Aorta (tissue), 5 donors: ENCODE measurements at regions not wholly inside any gene's neighbourhood (a gene's known extent, or its start where the extent isn't known, plus 50 kb on each side); places are given as distances from the start of the nearest gene placed in this dataset.

Source experiments
- ATAC-seq: fragments of 200-7000 bp; cut with Tn5 transposase; one replicate; pipeline ENCODE4 v1.9.1; 2022; ENCODE audit warnings: moderate library complexity; ENCODE audit not compliant: low FRiP score
- DNase-seq, 2 donors: peaks; one replicate each; pipeline ENCODE4 v3.0.0-alpha.2; 2020
- H3K27ac ChIP-seq, 2 donors: one replicate each; pipeline ENCODE4 v1.5.1; 2013; ENCODE audit warnings: low read length in 2 of 2, mild to moderate bottlenecking in 2 of 2, moderate library complexity in 2 of 2, control low read depth in 1 of 2, inconsistent platforms in 1 of 2, low read depth in 1 of 2
- H3K27me3 ChIP-seq, 2 donors: one replicate each; pipeline ENCODE4 v1.6.1; 2013; ENCODE audit warnings: control low read depth in 1 of 2, low read length in 1 of 2, mild to moderate bottlenecking in 1 of 2, moderate library complexity in 1 of 2; ENCODE audit not compliant: insufficient read depth in 2 of 2, control insufficient read depth in 1 of 2
- H3K36me3 ChIP-seq, 2 donors: one replicate each; pipeline ENCODE4 v1.6.1; 2013; ENCODE audit warnings: control low read depth in 1 of 2, low read length in 1 of 2, mild to moderate bottlenecking in 1 of 2; ENCODE audit not compliant: insufficient read depth in 2 of 2, control insufficient read depth in 1 of 2
- H3K4me1 ChIP-seq, 2 donors: one replicate each; pipeline ENCODE4 v1.6.1; 2013; ENCODE audit warnings: low read length in 2 of 2, control low read depth in 1 of 2, mild to moderate bottlenecking in 1 of 2, moderate library complexity in 1 of 2; ENCODE audit not compliant: insufficient read depth in 2 of 2, control insufficient read depth in 1 of 2
- H3K4me3 ChIP-seq, 2 donors: one replicate each; pipeline ENCODE4 v1.5.1; 2013; ENCODE audit warnings: low read length in 2 of 2, control low read depth in 1 of 2, mild to moderate bottlenecking in 1 of 2
- H3K9me3 ChIP-seq: one replicate; pipeline ENCODE4 v1.6.1; 2013; ENCODE audit warnings: mild to moderate bottlenecking, low read length; ENCODE audit not compliant: control insufficient read depth
- WGBS, 2 donors: extraction: QIAGEN DNeasy Blood & Tissue Kit; methylation state at CpG; one replicate each; pipeline ENCODE4 v1.1.7; 2013; 5-methylcytosine and 5-hydroxymethylcytosine counted together
- intact Hi-C, 2 donors: fragments of 100-400 bp; cut with DNase I; formaldehyde crosslinking; loops; one replicate each; pipeline versions ENCODE4 v1.14.2 to v1.15.0; 2022
- donor health status: healthy with polysubstance abuse.
- donor health status: Bipolar disorder and iron deficiency.
- donor health status: DM: no; HTN: no; CAD: no.
- donor health status: DM: no; HTN: no; CAD: no.
- donor health status: DM: yes; HTN: yes; CAD: no.

DNA sequence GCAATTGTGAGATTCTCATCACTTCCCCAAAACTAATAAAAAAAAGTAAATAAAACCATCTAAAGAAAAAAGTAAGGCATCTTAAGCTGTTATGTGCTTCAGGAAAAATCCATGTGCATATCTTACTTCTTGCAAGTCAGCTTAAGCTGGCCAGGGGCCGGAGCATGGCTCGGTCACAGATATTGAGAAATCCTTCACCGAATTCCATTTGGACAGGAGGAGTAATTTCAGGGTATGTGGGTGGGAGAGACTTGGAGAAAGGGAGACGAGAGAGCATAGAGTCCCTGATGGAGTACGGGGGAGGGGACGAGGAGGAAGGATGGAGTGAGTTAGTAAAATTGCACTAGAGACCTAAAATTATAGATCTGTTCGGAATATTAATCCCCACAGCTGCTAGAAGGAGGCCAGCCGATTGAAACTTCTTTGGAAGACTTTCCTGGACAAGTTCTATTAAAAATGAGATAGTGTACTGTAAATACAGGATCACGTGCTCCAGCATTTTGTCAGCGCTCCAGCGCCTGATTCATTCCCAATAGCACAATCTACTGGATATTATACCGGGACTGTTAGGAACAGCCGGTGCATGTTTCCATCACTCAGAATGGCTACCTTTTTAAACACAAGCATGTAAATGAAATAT, 438.5 kb downstream of the ZNF516 start:
- Histone ChIP-seq H3K27me3 (no peaks in the 10 kb centered on the region), H3K9me3 (no peaks in the 10 kb centered on the region), H3K27ac (no peak overlapping the region), H3K4me1 (no peaks in the 10 kb centered on the region), H3K36me3 (no peaks in the 10 kb centered on the region), H3K4me3 (no peak overlapping the region)
- intact Hi-C loops = no loop called here
- ATAC-seq = peak; percentile 62
- WGBS, 2 donors = 78% methylated on average over 13 of the region's 13 CpGs
- peak in 1 of 2 donors; percentile 55 for DNase-seq

GRCh38 chr18:76055578-76055977, 439.5 kb downstream of the ZNF516 start:
- DNase-seq (no peak), ATAC-seq (no peak)
- intact Hi-C loops = no loop called here
- Histone ChIP-seq H3K36me3 (no peaks in the 10 kb centered on the region), H3K27ac (no peak overlapping the region), H3K9me3 (no peaks in the 10 kb centered on the region), H3K4me1 (no peaks in the 10 kb centered on the region), H3K4me3 (no peak overlapping the region), H3K27me3 (no peaks in the 10 kb centered on the region)
- 77 to 83% methylated on average over 9 of the region's 9 CpGs for WGBS, 2 donors

DNA sequence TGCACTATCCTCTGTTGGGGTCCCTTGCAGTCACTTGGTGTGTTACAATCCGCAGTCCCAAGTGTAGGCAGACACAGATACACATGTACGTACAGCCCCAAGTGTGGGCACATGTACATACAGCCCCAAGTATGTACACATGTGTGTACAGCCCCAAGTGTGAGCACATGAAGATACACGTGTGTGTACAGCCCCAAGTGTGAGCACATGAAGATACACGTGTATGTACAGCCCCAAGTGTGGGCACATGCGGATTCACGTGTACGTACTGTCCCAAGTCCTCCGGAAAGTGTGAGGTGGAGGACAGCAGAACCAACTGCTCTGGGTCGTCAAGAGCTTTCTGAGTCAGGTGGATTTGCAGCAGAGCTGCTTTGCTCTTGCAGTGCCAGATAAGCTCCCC, 440.0 kb downstream of the ZNF516 start:
- no peak for DNase-seq
- Histone ChIP-seq H3K27ac (no peak overlapping the region), H3K36me3 (no peaks in the 10 kb centered on the region), H3K4me3 (no peak overlapping the region), H3K9me3 (no peaks in the 10 kb centered on the region), H3K27me3 (no peaks in the 10 kb centered on the region), H3K4me1 (no peaks in the 10 kb centered on the region)
- ATAC-seq = no peak
- 89 to 90% methylated on average over 9 of the region's 9 CpGs for WGBS, 2 donors
- intact Hi-C loops = no loop called here

DNA sequence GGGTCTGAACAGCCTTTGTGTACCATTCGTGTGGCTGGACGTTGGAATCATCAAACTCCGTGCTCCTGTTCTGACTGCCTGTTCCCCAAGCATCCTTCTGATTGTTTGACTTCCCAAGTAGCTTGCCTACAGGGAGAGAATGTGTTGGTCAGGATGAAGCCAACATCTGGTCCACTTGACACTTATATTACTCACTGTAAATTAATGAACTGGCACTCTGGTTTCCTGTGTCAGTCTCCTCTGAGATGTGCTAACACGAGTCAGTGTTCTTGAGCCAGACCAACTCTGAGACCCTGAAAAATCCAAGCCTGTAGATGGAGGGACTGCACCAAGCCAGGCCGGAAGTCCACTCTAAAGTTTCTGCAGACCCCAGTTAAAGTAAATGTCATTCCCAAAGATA, 440.9 kb downstream of the ZNF516 start:
- ATAC-seq (no peak), DNase-seq (no peak)
- no peaks in the 10 kb centered on the region for H3K9me3 ChIP-seq
- no peaks in the 10 kb centered on the region for H3K36me3 ChIP-seq
- no peak overlapping the region for H3K27ac ChIP-seq
- intact Hi-C loops = no loop called here
- H3K27me3 ChIP-seq = no peaks in the 10 kb centered on the region
- H3K4me3 ChIP-seq = no peak overlapping the region
- H3K4me1 ChIP-seq = no peaks in the 10 kb centered on the region
- 22 to 36% methylated on average over 5 of the region's 5 CpGs for WGBS, 2 donors

DNA sequence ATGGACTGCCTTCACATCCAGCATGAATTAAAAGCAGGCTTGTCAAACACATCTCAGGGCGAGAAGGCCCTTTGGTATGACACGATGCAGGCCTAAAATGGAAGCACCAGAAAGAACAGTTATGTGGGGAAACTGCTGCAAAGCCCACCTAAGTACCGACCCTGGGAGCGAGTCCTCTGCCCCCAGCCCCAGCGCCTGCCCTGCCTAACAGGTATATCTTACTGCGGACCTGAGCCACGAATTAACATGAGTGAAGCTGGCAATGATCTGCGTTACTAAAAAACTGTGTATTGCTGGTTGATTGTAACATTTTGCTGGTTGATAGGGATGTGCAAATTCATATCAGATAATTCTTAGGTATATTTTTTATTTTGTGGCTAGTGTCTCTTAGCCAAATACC, 441.5 kb downstream of the ZNF516 start:
- no peak overlapping the region for H3K27ac ChIP-seq
- no peak overlapping the region for H3K4me3 ChIP-seq
- ATAC-seq (no peak), DNase-seq (no peak)
- no peaks in the 10 kb centered on the region for H3K9me3 ChIP-seq
- H3K4me1 ChIP-seq = no peaks in the 10 kb centered on the region
- 71 to 74% methylated on average over 8 of the region's 8 CpGs for WGBS, 2 donors
- no peaks in the 10 kb centered on the region for H3K36me3 ChIP-seq
- intact Hi-C loops = no loop called here
- H3K27me3 ChIP-seq = no peaks in the 10 kb centered on the region

DNA sequence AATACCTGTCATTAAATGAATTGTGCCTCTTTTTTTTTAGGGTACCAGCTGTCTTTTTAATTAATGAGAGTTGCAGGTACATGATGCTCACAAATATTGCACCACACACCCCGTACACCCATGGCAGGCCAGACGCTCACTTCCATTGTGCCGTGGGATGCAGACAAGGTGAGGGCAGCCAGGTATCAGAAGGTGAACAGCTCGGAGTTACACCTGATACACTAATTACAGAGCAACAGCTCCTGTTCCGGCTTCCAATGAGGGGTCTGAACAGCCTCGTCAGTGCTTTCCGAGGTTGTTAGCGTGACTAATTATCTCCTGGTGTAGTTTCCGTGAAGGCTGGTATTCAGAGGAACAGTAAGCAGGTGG, 442.8 kb downstream of the ZNF516 start:
- WGBS, 2 donors = 79 to 81% methylated on average over 9 of the region's 9 CpGs
- H3K9me3 ChIP-seq = no peaks in the 10 kb centered on the region
- H3K4me1 ChIP-seq = no peaks in the 10 kb centered on the region
- intact Hi-C loops = no loop called here
- DNase-seq (no peak), ATAC-seq (no peak)
- H3K27me3 ChIP-seq = no peaks in the 10 kb centered on the region
- no peak overlapping the region for H3K27ac ChIP-seq
- H3K4me3 ChIP-seq = no peak overlapping the region
- no peaks in the 10 kb centered on the region for H3K36me3 ChIP-seq

- ATAC-seq (no peak), DNase-seq (no peak)
- Histone ChIP-seq H3K4me3 (no peak overlapping the region), H3K27ac (no peak overlapping the region), H3K4me1 (no peaks in the 10 kb centered on the region), H3K9me3 (no peaks in the 10 kb centered on the region), H3K36me3 (no peaks in the 10 kb centered on the region), H3K27me3 (no peaks in the 10 kb centered on the region)
- intact Hi-C loops = no loop called here
- 11 to 24% methylated on average over 14 of the region's 14 CpGs for WGBS, 2 donors
Observed at GRCh38 chr18:76051396-76052226, 443.4 kb downstream of the ZNF516 start.

DNA sequence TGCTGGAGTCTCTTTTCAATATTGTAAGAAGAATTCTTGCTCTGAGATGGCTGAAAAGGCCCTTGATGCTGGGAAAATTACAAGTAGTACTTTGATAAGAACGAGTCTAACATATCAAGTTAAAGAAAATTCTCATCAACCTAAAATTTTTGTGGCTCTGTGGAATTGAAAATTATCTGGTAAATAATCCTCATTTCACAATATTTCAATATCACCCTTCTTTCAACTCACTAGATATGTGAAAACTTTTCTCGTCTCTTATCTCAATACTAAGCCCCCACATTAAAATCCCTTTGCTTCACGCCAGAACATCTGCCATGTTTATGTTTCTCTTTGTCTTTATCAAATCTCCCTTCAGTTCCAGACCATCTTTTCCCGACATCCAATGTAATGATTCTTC, 448.8 kb downstream of the ZNF516 start:
- no peak for DNase-seq
- Histone ChIP-seq H3K4me3 (no peak overlapping the region), H3K27ac (no peak overlapping the region), H3K4me1 (no peaks in the 10 kb centered on the region), H3K9me3 (no peaks in the 10 kb centered on the region), H3K27me3 (no peaks in the 10 kb centered on the region), H3K36me3 (no peaks in the 10 kb centered on the region)
- intact Hi-C loops = no loop called here
- no peak for ATAC-seq
- 59 to 62% methylated on average over 4 of the region's 4 CpGs for WGBS, 2 donors

DNA sequence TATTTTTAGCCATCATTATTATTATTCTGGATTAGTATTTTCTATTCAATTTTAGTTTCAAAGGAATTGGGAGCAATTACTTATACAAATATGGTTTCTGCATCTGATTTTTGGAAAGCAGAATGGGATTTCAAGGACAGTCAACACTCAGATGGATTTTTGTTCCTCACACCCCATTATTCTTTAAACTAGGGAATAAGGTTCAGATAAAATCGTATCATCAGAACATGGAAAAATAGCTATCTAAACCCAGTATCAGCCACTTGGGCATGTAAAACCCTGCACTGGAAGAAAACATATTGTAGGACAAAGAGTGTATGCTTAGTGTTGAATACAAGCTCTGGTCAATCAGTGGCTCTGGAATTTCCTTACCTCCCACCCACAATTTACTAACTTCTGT, 452.5 kb downstream of the ZNF516 start:
- WGBS, 2 donors = 0 to 2% methylated on average over 1 of the region's 1 CpG
- no peaks in the 10 kb centered on the region for H3K36me3 ChIP-seq
- no peak for DNase-seq
- no peak for ATAC-seq
- intact Hi-C loops = no loop called here
- H3K27ac ChIP-seq = no peak overlapping the region
- peaks cover 0 to 1% of the 10 kb centered on the region in 2 donors for H3K27me3 ChIP-seq
- H3K9me3 ChIP-seq = no peaks in the 10 kb centered on the region
- no peaks in the 10 kb centered on the region for H3K4me1 ChIP-seq
- no peak overlapping the region for H3K4me3 ChIP-seq
